Inflammatory macrophage treated with lipopolysaccharide for 4 hours (primary cell): ENCODE measurements at regions not wholly inside any gene's neighbourhood (a gene's known extent, or its start where the extent isn't known, plus 50 kb on each side); places are given as distances from the start of the nearest gene placed in this dataset.

ENCODE experiments used
- DNase-seq: peaks from one replicate; pipeline ENCODE4 v3.0.0-alpha.2; 2020

DNA sequence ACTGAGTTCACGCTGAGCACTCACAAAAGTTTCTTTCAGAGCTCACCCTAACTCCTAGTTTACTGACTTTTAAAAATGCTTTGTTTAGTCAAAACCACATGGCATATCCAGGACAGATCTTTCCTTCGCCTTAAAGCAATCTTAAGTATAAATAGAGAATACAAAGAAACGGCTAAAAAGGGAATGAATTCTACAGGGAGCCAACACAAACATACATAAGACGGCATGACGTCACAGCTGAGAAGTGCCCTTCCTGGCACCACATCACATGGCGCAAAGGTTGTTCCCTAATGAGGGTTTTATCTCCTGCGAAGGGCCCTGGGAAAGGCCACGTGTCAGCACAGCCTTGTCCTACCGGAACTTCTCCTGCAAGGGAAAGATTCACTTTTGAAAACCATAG, 141.3 kb downstream of the IRX1 start:
- no peak for DNase-seq

GRCh38 chr5:3738919-3739318, 143.3 kb downstream of the IRX1 start:
- no peak for DNase-seq

DNA sequence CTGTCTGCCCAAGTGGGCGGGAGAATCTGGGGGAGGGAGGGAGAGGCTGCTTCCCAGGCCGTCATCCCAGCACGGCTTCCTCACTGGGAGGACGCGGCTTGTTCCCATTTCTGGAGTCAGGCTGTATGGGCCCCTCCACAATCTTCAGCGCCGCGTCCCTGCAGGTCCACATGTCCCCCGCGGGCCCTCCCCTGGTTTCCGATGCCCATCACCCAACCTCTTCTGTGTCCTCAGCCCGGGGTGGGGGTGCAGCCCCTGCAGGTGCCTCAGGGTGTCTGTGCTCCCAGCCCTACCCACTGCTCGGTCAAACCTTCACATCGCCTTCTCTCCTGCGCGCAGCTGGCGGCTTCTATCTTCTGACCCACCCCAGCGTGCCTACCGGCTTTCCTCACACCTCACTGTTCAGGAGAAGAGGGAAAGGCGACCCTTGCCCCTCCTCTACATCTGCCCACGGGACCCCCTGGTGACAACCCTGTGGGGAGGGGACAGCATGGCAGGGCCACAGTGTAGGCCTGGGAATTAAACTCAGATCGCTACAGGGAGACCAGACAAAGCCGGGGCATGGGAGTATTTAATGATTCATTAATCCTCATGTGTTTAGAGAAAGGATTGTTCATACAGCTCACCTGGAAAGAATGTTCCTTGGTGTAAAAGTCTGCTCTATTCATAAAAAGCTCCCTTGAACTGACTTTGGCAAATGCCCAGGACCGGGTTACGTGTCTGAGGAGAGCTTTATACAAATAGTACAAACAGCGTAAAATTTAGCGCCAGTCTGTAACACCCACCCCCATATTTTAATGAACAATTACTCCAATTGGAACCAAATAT, 145.1 kb downstream of the IRX1 start:
- DNase-seq = no peak

- DNase-seq = no peak
These were observed 145.7 kb downstream of the IRX1 start for GRCh38 chr5:3741374-3741770.

- no peak for DNase-seq
These were observed 147.1 kb downstream of the IRX1 start for GRCh38 chr5:3742750-3743149.

GRCh38 chr5:3751846-3752245, 156.2 kb downstream of the IRX1 start:
- DNase-seq = no peak

- no peak for DNase-seq
These were observed 182.4 kb downstream of the IRX1 start for GRCh38 chr5:3778000-3778550.

- DNase-seq = no peak
These were observed 183.3 kb downstream of the IRX1 start for GRCh38 chr5:3778945-3779344.

DNA sequence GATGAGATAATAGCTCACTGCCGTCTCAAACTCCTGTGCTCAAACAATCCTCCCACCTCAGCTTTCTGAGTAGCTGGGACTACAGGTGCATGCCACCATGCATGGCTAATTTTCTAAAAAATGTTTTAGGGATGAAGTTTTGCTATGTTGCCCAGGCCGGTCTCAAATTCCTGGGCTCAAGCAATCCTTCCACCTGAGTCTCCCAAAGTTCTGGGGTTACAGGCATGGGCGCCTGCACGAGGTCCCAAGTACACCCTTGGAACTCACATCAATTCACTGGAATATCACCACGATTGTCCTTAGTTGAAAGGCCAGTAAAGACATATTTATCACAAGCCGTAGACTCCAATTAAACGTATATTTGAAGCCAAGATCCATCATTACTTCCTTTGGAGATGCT, 184.6 kb downstream of the IRX1 start:
- DNase-seq = no peak

DNA sequence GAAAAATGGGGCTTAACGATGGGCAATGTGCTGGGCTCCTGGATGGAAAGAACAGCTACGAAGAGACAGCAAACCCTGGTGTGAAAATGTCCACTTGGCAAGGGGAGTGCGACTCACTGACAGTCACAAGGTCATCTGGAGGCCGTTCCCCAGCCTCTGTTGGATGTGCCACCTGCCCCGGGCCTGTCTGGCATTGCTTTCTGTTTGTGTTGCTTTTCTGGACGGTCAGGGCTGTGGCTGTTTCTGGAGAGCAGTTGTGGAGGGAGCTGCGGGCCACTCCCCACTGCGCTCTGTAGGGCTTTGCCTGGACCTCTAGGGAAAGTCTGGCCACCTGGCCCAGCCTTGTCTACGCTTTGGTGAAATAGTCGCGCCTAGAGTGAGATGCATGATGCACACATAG, 185.3 kb downstream of the IRX1 start:
- no peak for DNase-seq

DNA sequence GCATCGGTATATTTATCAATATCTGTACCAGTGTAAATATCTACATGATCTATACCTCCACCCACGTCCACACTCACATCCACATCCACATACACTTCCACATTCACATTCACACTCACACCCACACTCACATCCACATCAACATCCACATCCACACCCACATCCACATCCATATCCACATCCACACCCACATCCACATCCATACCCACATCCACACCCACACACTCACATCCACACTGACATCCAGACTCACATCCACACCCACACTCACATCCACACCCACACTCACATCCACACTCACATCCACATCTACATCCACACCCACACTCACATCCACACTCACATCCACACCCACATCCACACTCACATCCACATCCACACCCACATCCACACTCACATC, 189.2 kb downstream of the IRX1 start:
- no peak for DNase-seq

DNA sequence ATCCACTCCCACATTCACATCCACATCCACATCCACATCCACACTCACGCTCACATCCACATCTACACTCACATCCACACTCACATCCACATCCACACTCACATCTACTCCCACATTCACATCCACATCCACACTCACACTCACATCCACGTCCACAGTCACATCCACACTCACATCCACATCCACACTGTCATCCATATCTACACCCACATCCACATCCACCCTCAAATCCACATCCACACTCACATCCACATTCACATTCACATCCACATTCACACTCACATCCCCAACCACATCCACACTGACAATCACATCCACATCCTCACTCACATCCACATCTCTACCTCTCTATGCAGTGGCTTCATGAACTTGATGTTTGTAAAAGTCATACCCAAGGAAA, 190.5 kb downstream of the IRX1 start:
- no peak for DNase-seq

DNA sequence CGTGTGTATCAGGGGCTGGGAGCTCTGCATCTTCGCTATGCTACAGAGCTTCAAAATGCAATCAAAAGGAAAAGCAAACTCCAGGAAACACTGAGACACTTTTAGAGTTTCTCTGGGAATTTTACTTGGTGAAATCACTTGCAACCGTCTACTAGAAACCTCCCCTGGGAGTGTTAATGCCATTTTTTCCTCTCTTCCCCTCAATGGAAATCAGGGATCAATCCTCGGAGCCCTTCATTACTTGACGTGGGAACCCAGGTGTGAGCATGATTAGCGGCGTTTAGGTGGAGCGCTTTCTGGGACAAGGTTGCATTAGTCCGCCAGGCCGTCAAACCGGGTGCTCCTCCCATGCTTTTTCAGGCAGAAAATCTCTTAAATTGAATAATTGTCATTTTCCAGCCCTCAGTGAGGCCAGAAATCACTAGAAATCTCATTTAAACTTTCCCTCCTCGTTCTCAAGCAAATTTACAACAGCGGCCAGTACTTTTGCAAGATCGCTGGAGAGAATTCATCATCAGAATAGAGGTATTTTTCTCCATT, 191.3 kb downstream of the IRX1 start:
- DNase-seq = no peak

GRCh38 chr5:3787604-3788003, 192.0 kb downstream of the IRX1 start:
- DNase-seq = no peak

GRCh38 chr5:3789519-3790193, 194.0 kb downstream of the IRX1 start:
- DNase-seq = no peak

GRCh38 chr5:3793162-3793561, 197.5 kb downstream of the IRX1 start:
- no peak for DNase-seq

DNA sequence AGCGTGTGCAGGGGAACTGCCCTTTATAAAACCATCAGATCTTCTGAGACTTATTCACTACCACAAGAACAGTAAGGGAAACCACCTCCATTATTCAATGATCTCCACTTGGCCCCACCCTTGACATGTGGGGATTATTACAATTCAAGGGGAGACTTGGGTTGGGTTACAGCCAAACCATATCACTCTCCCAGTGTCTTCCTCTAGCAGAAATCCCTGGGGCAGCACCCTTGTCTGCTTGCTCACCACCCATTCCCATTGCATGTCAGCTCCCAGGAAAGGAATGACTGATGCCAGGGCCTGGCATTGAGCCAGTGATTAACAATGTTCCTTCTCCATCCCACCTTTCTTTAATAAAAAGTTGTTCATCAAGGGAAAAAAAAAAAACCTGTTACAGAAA, 199.0 kb downstream of the IRX1 start:
- DNase-seq = no peak

DNA sequence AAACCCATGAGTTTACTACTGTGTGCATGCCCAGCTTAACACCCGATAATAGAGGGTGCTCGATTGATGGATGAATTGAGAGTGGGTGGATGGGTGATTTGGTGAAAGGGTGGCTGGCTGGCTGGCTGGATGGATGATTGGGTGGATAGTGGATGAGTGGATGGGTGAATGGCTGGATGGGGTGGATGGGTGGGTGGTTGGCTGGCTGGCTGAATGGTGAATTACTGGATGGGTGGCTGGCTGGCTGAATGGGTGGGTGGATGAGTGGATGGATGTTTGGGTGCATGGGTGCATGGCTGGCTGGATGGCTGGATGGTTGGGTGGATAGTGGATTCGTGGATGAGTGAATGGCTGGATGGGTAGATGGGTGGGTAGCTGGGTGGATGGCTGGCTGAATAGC, 201.1 kb downstream of the IRX1 start:
- DNase-seq = no peak

GRCh38 chr5:3801967-3802366, 206.3 kb downstream of the IRX1 start:
- DNase-seq = no peak

- DNase-seq = no peak
These were observed 213.8 kb downstream of the IRX1 start for GRCh38 chr5:3809455-3809854.

GRCh38 chr5:3811116-3811515, 215.5 kb downstream of the IRX1 start:
- no peak for DNase-seq

DNA sequence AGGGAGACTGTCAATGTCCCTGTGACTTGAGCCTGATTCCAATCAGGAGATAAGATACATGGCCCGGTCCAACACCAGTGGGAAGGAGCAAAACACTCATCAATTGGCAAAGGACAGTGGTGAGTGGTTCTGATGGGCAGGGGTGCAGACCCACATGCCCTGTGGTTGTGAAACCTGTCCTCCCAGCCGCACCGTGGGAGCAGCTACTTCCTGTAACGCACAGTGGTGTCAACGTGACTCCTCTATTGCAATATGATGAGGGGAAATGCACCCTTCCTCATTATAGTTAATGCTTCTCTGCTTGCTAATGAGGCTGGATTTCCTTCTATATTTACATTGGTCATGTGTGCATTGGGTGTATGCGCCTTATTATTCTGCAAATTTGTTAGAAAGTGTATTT, 223.0 kb downstream of the IRX1 start:
- DNase-seq = peak; percentile 28

DNA sequence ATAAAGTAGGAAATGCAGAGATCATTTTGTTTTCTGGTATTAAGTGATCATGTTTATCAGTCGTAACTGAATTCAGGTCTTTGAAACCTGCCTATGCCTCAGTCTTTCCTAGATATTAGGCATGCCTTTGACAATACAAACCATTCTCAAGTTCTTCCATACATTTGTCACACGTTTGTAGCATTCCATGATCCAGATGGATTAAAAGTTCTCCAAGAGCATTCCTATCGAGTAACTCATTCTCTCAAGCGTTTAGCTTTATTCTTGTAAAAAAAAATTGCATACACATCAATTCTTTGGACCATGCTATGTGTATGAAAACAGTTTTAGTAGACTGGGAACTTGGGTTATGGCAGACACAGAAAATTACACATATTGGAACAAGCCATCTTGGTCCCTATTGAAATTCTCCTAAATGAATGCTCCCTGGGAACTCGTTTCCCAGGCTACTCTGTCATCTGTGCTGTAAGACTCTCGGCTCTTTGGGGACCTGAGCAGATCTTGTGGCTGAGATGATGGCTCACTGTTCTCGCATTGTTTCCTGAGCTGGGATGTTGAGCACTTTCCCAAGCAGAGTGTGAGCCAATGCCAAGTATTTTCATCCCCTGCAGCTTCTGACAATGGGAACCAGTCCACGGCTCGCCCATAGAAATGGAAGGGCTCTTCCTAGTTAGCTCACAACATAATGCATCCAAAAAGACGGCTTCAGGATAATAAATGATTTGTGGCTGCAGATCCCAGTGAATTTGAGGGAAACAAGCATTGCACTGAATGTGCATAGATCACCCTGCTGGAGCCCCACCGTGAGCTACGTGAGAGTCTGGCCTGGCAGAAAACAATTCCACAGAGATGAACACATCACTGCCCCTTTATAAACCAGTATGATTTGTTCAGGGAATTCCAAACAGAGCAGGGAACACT, 230.2 kb downstream of the IRX1 start:
- no peak for DNase-seq
